NB4 (cell line): ENCODE measurements at regions not wholly inside any gene's neighbourhood (a gene's known extent, or its start where the extent isn't known, plus 50 kb on each side); places are given as distances from the start of the nearest gene placed in this dataset.

ENCODE experiments used
- POLR2A ChIP-seq: IDR thresholded peaks from 2 replicates; pipeline ENCODE4 v1.6.1; 2011; ENCODE audit warnings: mild to moderate bottlenecking; ENCODE audit not compliant: insufficient read length; ENCODE audit errors: extremely low read depth
- TF ChIP-seq, protein P1 (sequence below): IDR thresholded peaks from one replicate; pipeline ENCODE4 v1.5.1; 2012; ENCODE audit warnings: low read depth, low read length
- TF ChIP-seq, protein P2 (sequence below): IDR thresholded peaks from 2 replicates; pipeline ENCODE4 v1.6.1; 2011; ENCODE audit warnings: low read depth, low read length

DNA sequence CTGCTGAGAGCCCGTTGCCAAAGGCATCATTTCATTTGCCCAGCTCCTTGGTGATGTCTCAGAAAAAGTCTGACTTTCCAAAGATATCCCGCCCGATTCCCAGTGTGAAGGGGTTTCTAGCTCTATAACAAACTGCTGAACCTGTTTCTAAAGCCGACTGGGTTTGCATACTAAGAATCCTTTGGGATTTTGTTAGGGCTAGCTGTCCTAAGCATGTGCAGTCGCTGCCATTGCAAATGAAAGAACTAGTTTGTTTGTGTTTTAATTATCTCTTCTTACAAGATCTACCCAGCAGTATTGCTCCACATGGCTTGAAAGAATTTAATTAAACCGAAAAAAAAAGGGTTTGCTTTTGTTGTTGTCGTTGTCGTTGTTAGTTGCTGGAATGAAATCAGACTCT, 476.6 kb downstream of the GATA3 start:
- TF ChIP-seq, protein P1, sequence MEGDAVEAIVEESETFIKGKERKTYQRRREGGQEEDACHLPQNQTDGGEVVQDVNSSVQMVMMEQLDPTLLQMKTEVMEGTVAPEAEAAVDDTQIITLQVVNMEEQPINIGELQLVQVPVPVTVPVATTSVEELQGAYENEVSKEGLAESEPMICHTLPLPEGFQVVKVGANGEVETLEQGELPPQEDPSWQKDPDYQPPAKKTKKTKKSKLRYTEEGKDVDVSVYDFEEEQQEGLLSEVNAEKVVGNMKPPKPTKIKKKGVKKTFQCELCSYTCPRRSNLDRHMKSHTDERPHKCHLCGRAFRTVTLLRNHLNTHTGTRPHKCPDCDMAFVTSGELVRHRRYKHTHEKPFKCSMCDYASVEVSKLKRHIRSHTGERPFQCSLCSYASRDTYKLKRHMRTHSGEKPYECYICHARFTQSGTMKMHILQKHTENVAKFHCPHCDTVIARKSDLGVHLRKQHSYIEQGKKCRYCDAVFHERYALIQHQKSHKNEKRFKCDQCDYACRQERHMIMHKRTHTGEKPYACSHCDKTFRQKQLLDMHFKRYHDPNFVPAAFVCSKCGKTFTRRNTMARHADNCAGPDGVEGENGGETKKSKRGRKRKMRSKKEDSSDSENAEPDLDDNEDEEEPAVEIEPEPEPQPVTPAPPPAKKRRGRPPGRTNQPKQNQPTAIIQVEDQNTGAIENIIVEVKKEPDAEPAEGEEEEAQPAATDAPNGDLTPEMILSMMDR = no peak
- TF ChIP-seq, protein P2, sequence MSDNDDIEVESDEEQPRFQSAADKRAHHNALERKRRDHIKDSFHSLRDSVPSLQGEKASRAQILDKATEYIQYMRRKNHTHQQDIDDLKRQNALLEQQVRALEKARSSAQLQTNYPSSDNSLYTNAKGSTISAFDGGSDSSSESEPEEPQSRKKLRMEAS = no peak
- no peak for TF ChIP-seq POLR2A
